ENCODE measurements at regions not wholly inside any gene's neighbourhood (a gene's known extent, or its start where the extent isn't known, plus 50 kb on each side); places are given as distances from the start of the nearest gene placed in this dataset.

DNA sequence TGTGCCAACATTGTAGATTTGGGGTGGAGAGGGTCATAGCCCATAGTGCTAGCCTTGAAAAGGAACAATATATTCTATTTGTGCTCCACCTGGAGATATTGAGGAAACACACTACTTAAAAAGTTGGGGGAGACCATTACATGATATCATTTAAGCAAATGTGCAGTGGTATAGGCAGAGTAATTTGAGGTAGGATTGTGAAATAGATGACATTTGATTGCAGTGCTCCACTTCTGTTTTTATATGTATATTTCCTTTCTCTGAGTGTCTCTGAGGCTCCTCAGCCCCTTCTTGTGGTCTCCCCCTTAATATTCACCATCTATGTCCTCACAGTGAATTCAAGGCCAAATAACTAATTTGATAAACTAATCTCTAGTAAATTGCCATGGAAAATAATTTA is 85.6 kb upstream of the NMU start:
- TF ChIP-seq CTCF (IDR thresholded peaks at IDR 0.05; ENCODE audit: extremely low read depth, low read depth, low read length): no peak
- Histone ChIP-seq H3K9me3 (ENCODE audit: low read depth, low read length) (no peaks in the 10 kb centered on the region), H3K27ac (ENCODE audit: low read depth, low read length) (no peak overlapping the region), H3K4me2 (ENCODE audit: insufficient read depth, low read length) (no peak overlapping the region), H3K4me1 (ENCODE audit: insufficient read depth, low read length) (no peaks in the 10 kb centered on the region), H3K4me3 (ENCODE audit: insufficient read depth, low read length) (no peak overlapping the region), H3K36me3 (ENCODE audit: insufficient read depth, low read length) (no peaks in the 10 kb centered on the region), H3K27me3 (ENCODE audit: insufficient read depth, low read length) (no peaks in the 10 kb centered on the region), H3K79me2 (ENCODE audit: insufficient read depth, low read length) (no peaks in the 10 kb centered on the region), H2AFZ (ENCODE audit: low read length) (no peak overlapping the region), H4K20me1 (ENCODE audit: insufficient read depth, low read length) (no peaks in the 10 kb centered on the region)
- no peak for DNase-seq (ENCODE audit: insufficient read length, low spot score, missing footprints)

DNA sequence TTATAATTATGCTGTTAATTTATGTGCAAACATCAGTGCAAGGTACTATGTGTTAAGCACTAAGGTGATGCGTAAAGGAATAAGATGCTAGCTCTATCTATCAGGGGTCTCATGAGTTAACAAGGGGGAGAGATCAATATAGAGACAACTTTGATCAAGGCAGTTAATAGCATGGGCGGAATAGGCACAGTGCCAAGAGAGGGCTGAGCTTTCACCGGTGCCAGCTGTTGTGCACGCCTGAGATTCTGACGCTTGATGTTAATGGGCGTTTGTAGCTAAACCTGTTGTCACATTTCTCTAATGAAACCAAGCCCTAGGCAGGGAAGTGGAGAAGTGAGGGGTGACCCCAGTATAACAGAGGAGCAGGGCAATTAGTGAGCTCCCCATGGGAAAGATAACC is 86.0 kb upstream of the NMU start:
- no peak overlapping the region for H3K27ac ChIP-seq (ENCODE audit: low read depth, low read length)
- H3K36me3 ChIP-seq (ENCODE audit: insufficient read depth, low read length): no peaks in the 10 kb centered on the region
- H3K4me3 ChIP-seq (ENCODE audit: insufficient read depth, low read length): no peak overlapping the region
- no peaks in the 10 kb centered on the region for H3K27me3 ChIP-seq (ENCODE audit: insufficient read depth, low read length)
- no peak overlapping the region for H3K4me2 ChIP-seq (ENCODE audit: insufficient read depth, low read length)
- H3K9me3 ChIP-seq (ENCODE audit: low read depth, low read length): no peaks in the 10 kb centered on the region
- no peak for TF ChIP-seq CTCF (IDR thresholded peaks at IDR 0.05; ENCODE audit: extremely low read depth, low read depth, low read length)
- H2AFZ ChIP-seq (ENCODE audit: low read length): no peak overlapping the region
- H3K4me1 ChIP-seq (ENCODE audit: insufficient read depth, low read length): no peaks in the 10 kb centered on the region
- H4K20me1 ChIP-seq (ENCODE audit: insufficient read depth, low read length): no peaks in the 10 kb centered on the region
- no peaks in the 10 kb centered on the region for H3K79me2 ChIP-seq (ENCODE audit: insufficient read depth, low read length)
- DNase-seq (ENCODE audit: insufficient read length, low spot score, missing footprints): no peak

- no peak overlapping the region for H3K4me3 ChIP-seq (ENCODE audit: insufficient read depth, low read length)
- no peaks in the 10 kb centered on the region for H3K9me3 ChIP-seq (ENCODE audit: low read depth, low read length)
- no peaks in the 10 kb centered on the region for H3K36me3 ChIP-seq (ENCODE audit: insufficient read depth, low read length)
- no peaks in the 10 kb centered on the region for H3K27me3 ChIP-seq (ENCODE audit: insufficient read depth, low read length)
- DNase-seq (ENCODE audit: insufficient read length, low spot score, missing footprints): no peak
- no peaks in the 10 kb centered on the region for H4K20me1 ChIP-seq (ENCODE audit: insufficient read depth, low read length)
- no peak overlapping the region for H2AFZ ChIP-seq (ENCODE audit: low read length)
- H3K27ac ChIP-seq (ENCODE audit: low read depth, low read length): no peak overlapping the region
- no peak for TF ChIP-seq CTCF (IDR thresholded peaks at IDR 0.05; ENCODE audit: extremely low read depth, low read depth, low read length)
- no peak overlapping the region for H3K4me2 ChIP-seq (ENCODE audit: insufficient read depth, low read length)
- no peaks in the 10 kb centered on the region for H3K79me2 ChIP-seq (ENCODE audit: insufficient read depth, low read length)
- H3K4me1 ChIP-seq (ENCODE audit: insufficient read depth, low read length): no peaks in the 10 kb centered on the region
These were observed 87.3 kb upstream of the NMU start for GRCh38 chr4:55723403-55723802.

DNA sequence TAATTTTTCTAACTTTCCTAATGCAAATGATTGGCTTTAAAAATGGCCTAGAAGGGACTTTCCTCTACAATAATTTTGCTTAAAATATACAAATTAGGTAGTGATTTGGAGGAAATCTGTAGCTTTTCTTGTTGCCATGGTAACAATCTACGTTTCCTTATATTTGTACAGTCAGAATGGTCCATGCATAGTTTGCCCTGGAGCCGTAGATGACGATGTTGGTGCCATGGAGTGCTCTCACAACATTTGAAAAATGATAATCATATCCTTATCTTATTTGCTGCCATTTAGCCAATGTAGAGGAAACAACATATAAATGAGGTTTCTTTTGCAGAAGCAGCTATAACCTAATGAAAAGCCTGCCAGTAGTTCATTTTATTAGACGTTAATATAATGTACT is 89.0 kb upstream of the NMU start:
- no peak overlapping the region for H3K4me2 ChIP-seq (ENCODE audit: insufficient read depth, low read length)
- no peaks in the 10 kb centered on the region for H4K20me1 ChIP-seq (ENCODE audit: insufficient read depth, low read length)
- no peak for TF ChIP-seq CTCF (IDR thresholded peaks at IDR 0.05; ENCODE audit: extremely low read depth, low read depth, low read length)
- H3K9me3 ChIP-seq (ENCODE audit: low read depth, low read length): no peaks in the 10 kb centered on the region
- no peak overlapping the region for H3K27ac ChIP-seq (ENCODE audit: low read depth, low read length)
- no peaks in the 10 kb centered on the region for H3K27me3 ChIP-seq (ENCODE audit: insufficient read depth, low read length)
- DNase-seq (ENCODE audit: insufficient read length, low spot score, missing footprints): no peak
- H3K36me3 ChIP-seq (ENCODE audit: insufficient read depth, low read length): no peaks in the 10 kb centered on the region
- H2AFZ ChIP-seq (ENCODE audit: low read length): no peak overlapping the region
- no peak overlapping the region for H3K4me3 ChIP-seq (ENCODE audit: insufficient read depth, low read length)
- H3K4me1 ChIP-seq (ENCODE audit: insufficient read depth, low read length): no peaks in the 10 kb centered on the region
- no peaks in the 10 kb centered on the region for H3K79me2 ChIP-seq (ENCODE audit: insufficient read depth, low read length)

Measured in osteoblast (primary cell).